Stimulated activated CD4-positive, alpha-beta T cell treated with anti-CD3 and anti-CD28 coated beads, Interleukin-1b, Interleukin-23, amount 100 ng/mL, for 48 hours (primary cell): ENCODE measurements at regions not wholly inside any gene's neighbourhood (a gene's known extent, or its start where the extent isn't known, plus 50 kb on each side); places are given as distances from the start of the nearest gene placed in this dataset.
"Not testable (repeated sequence)": the region's sequence is repeated elsewhere in the genome, so short reads cannot be mapped to it uniquely, and the experiment has no call there.

Source experiments
- DNase-seq: peaks from one replicate; pipeline ENCODE4 v3.0.0-alpha.2; 2020

GRCh38 chr16:33712308-33712707 lies 252.9 kb downstream of the TP53TG3F start:
- not testable (repeated sequence) for DNase-seq

- not testable (repeated sequence) for DNase-seq
Measured at GRCh38 chr16:33712851-33713709, 253.7 kb downstream of the TP53TG3F start.

GRCh38 chr16:33713710-33714538 lies 254.5 kb downstream of the TP53TG3F start:
- DNase-seq = not testable (repeated sequence)

GRCh38 chr16:33731167-33731566 lies 271.8 kb downstream of the TP53TG3F start:
- not testable (repeated sequence) for DNase-seq

GRCh38 chr16:33734650-33735049 lies 275.2 kb downstream of the TP53TG3F start:
- not testable (repeated sequence) for DNase-seq

- not testable (repeated sequence) for DNase-seq
Measured at GRCh38 chr16:33766869-33767765, 307.7 kb downstream of the TP53TG3F start.

GRCh38 chr16:33768710-33769109 lies 309.3 kb downstream of the TP53TG3F start:
- not testable (repeated sequence) for DNase-seq

- not testable (repeated sequence) for DNase-seq
Measured at GRCh38 chr16:33769180-33769846, 309.9 kb downstream of the TP53TG3F start.

GRCh38 chr16:33770478-33770877 lies 311.1 kb downstream of the TP53TG3F start:
- DNase-seq = not testable (repeated sequence)

- DNase-seq = not testable (repeated sequence)
Measured at GRCh38 chr16:33771211-33771610, 311.8 kb downstream of the TP53TG3F start.

GRCh38 chr16:33773966-33774365 lies 314.6 kb downstream of the TP53TG3F start:
- DNase-seq = not testable (repeated sequence)

- not testable (repeated sequence) for DNase-seq
Measured at GRCh38 chr16:33774724-33775123, 315.3 kb downstream of the TP53TG3F start.

GRCh38 chr16:33816328-33816944 lies 357.0 kb downstream of the TP53TG3F start:
- DNase-seq = not testable (repeated sequence)

GRCh38 chr16:33824736-33825135 lies 365.3 kb downstream of the TP53TG3F start:
- not testable (repeated sequence) for DNase-seq

GRCh38 chr16:33827522-33827921 lies 368.1 kb downstream of the TP53TG3F start:
- not testable (repeated sequence) for DNase-seq

- DNase-seq = not testable (repeated sequence)
Measured at GRCh38 chr16:33839157-33839556, 379.7 kb downstream of the TP53TG3F start.

GRCh38 chr16:33844533-33844932 lies 385.1 kb downstream of the TP53TG3F start:
- peak; percentile 25 for DNase-seq
